H9 (cell line): ENCODE measurements at regions not wholly inside any gene's neighbourhood (a gene's known extent, or its start where the extent isn't known, plus 50 kb on each side); places are given as distances from the start of the nearest gene placed in this dataset.

ENCODE experiments used
- DNase-seq: peaks from one replicate; pipeline ENCODE4 v3.0.0-alpha.2; 2017
- H2AFZ ChIP-seq: one replicate; pipeline ENCODE4 v1.6.1; 2013; ENCODE audit warnings: mild to moderate bottlenecking, low read length, control low read depth, moderate library complexity
- H2AK5ac ChIP-seq: 2 replicates; pipeline ENCODE4 v1.6.1; 2013; ENCODE audit warnings: low read length, control low read depth, mixed read lengths; ENCODE audit not compliant: insufficient read length
- H2BK120ac ChIP-seq: one replicate; pipeline ENCODE4 v1.6.1; 2013; ENCODE audit warnings: low read depth, mild to moderate bottlenecking, low read length, control low read depth, inconsistent platforms; ENCODE audit not compliant: poor library complexity, severe bottlenecking
- H2BK12ac ChIP-seq: 2 replicates; pipeline ENCODE4 v1.6.1; 2013; ENCODE audit warnings: low read length, control low read depth, mixed read lengths, low read depth; ENCODE audit not compliant: insufficient read length
- H2BK15ac ChIP-seq: 2 replicates; pipeline ENCODE4 v1.6.1; 2013; ENCODE audit warnings: low read depth, low read length, control low read depth
- H2BK20ac ChIP-seq: one replicate; pipeline ENCODE4 v1.6.1; 2013; ENCODE audit warnings: low read depth, mild to moderate bottlenecking, low read length, control low read depth, inconsistent platforms; ENCODE audit not compliant: poor library complexity, severe bottlenecking
- H2BK5ac ChIP-seq: 2 replicates; pipeline ENCODE4 v1.6.1; 2013; ENCODE audit warnings: low read length, control low read depth, mixed read lengths; ENCODE audit not compliant: insufficient read length
- H3K14ac ChIP-seq: 2 replicates; pipeline ENCODE4 v1.6.1; 2013; ENCODE audit warnings: low read length, control low read depth; ENCODE audit not compliant: insufficient read depth
- H3K18ac ChIP-seq: 2 replicates; pipeline ENCODE4 v1.6.1; 2013; ENCODE audit warnings: low read depth, mild to moderate bottlenecking, mixed read lengths, low read length, control low read depth; ENCODE audit not compliant: insufficient read length
- H3K23ac ChIP-seq: 2 replicates; pipeline ENCODE4 v1.6.1; 2013; ENCODE audit warnings: low read length, control low read depth, mixed read lengths, low read depth; ENCODE audit not compliant: insufficient read length
- H3K23me2 ChIP-seq: 2 replicates; pipeline ENCODE4 v1.6.1; 2013; ENCODE audit warnings: low read depth, mild to moderate bottlenecking, mixed read lengths, low read length, control low read depth; ENCODE audit not compliant: insufficient read length, poor library complexity, severe bottlenecking
- H3K27ac ChIP-seq: 2 replicates; pipeline ENCODE4 v1.5.1; 2013; ENCODE audit warnings: low read length, control low read depth, mixed read lengths, low read depth; ENCODE audit not compliant: insufficient read length
- H3K27me3 ChIP-seq: 2 replicates; pipeline ENCODE4 v1.6.1; 2013; ENCODE audit warnings: low read length, control low read depth, inconsistent platforms; ENCODE audit not compliant: insufficient read depth
- H3K4ac ChIP-seq: 2 replicates; pipeline ENCODE4 v1.6.1; 2013; ENCODE audit warnings: low read depth, mild to moderate bottlenecking, control low read depth, inconsistent platforms, low read length, moderate library complexity
- H3K4me1 ChIP-seq: 2 replicates; pipeline ENCODE4 v1.6.1; 2013; ENCODE audit warnings: low read length, control low read depth, inconsistent platforms; ENCODE audit not compliant: insufficient read depth
- H3K4me2 ChIP-seq: 2 replicates; pipeline ENCODE4 v1.6.1; 2013; ENCODE audit warnings: low read length, control low read depth, mixed read lengths; ENCODE audit not compliant: insufficient read length, insufficient read depth
- H3K56ac ChIP-seq: 2 replicates; pipeline ENCODE4 v1.6.1; 2013; ENCODE audit warnings: low read depth, mild to moderate bottlenecking, mixed read lengths, low read length, control low read depth; ENCODE audit not compliant: insufficient read length
- H3K79me1 ChIP-seq: 2 replicates; pipeline ENCODE4 v1.6.1; 2013; ENCODE audit warnings: low read depth, mild to moderate bottlenecking, moderate library complexity, low read length, control low read depth, inconsistent platforms; ENCODE audit not compliant: insufficient read depth, poor library complexity, severe bottlenecking
- H3K79me2 ChIP-seq: 2 replicates; pipeline ENCODE4 v1.6.1; 2013; ENCODE audit warnings: low read length, control low read depth, inconsistent platforms; ENCODE audit not compliant: insufficient read depth
- H3K9ac ChIP-seq: 2 replicates; pipeline ENCODE4 v1.6.1; 2013; ENCODE audit warnings: low read length, control low read depth, mixed read lengths; ENCODE audit not compliant: insufficient read length; ENCODE audit errors: extremely low read depth
- H3K9me3 ChIP-seq: one replicate; pipeline ENCODE4 v1.6.1; 2013; ENCODE audit warnings: low read depth, low read length, inconsistent platforms; ENCODE audit not compliant: control insufficient read depth
- H3T11ph ChIP-seq: one replicate; pipeline ENCODE4 v1.6.1; 2013; ENCODE audit warnings: mild to moderate bottlenecking, low read length, control low read depth, inconsistent platforms
- H4K20me1 ChIP-seq: one replicate; pipeline ENCODE4 v1.6.1; 2013; ENCODE audit not compliant: control insufficient read depth, insufficient read length, insufficient read depth
- H4K5ac ChIP-seq: 2 replicates; pipeline ENCODE4 v1.6.1; 2013; ENCODE audit warnings: low read depth, mild to moderate bottlenecking, mixed read lengths, low read length, control low read depth; ENCODE audit not compliant: insufficient read length
- H4K8ac ChIP-seq: replicated peaks from 2 replicates; pipeline ENCODE4 v1.6.1; 2013; ENCODE audit warnings: low read length, control low read depth, mixed read lengths, low read depth; ENCODE audit not compliant: insufficient read length
- H4K91ac ChIP-seq: 2 replicates; pipeline ENCODE4 v1.6.1; 2013; ENCODE audit warnings: low read depth, mild to moderate bottlenecking, moderate library complexity, mixed read lengths, low read length, control low read depth; ENCODE audit not compliant: insufficient read length
- H3K27ac Mint-ChIP-seq, 3 experiments: 2 replicates in 2 of 3; 3 replicates in 1 of 3; pipeline ENCODE4 v1.8.0; 2020 to 2021; ENCODE audit warnings: mixed read lengths in 3 of 3, mild to moderate bottlenecking in 1 of 3, moderate library complexity in 1 of 3
- H3K27me3 Mint-ChIP-seq: 2 replicates; pipeline ENCODE4 v1.8.0; 2021; ENCODE audit warnings: low read depth, mild to moderate bottlenecking, moderate library complexity, mixed read lengths
- H3K36me3 Mint-ChIP-seq, 3 experiments: 2 replicates in 2 of 3; 3 replicates in 1 of 3; pipeline ENCODE4 v1.8.0; 2020 to 2021; ENCODE audit warnings: low read depth in 3 of 3, mixed read lengths in 3 of 3; ENCODE audit not compliant: insufficient read depth in 1 of 3
- H3K4me1 Mint-ChIP-seq, 2 experiments: 2 replicates each; pipeline ENCODE4 v1.8.0; 2020; ENCODE audit warnings: mixed read lengths in 2 of 2
- H3K4me3 Mint-ChIP-seq, 2 experiments: 2 replicates in 1 of 2; 3 replicates in 1 of 2; pipeline ENCODE4 v1.8.0; 2020 to 2021; ENCODE audit warnings: mild to moderate bottlenecking in 2 of 2, mixed read lengths in 2 of 2, moderate library complexity in 1 of 2
- H3K9me3 Mint-ChIP-seq, 2 experiments: 2 replicates in 1 of 2; 3 replicates in 1 of 2; pipeline ENCODE4 v1.8.0; 2020; ENCODE audit warnings: mild to moderate bottlenecking in 2 of 2, mixed read lengths in 2 of 2, moderate library complexity in 1 of 2
- WGBS: extraction: QIAGEN DNeasy Blood & Tissue Kit; methylation state at CpG from one replicate; pipeline ENCODE4 v1.1.7; 2013; ENCODE audit warnings: missing lambda C conversion rate, low lambda C conversion rate, mixed read lengths; ENCODE audit not compliant: insufficient read length; ENCODE audit errors: extremely low coverage; 5-methylcytosine and 5-hydroxymethylcytosine counted together
- TF ChIP-seq, protein P1 (sequence below): fragments of 200-600 bp; sonication (generic); conservative IDR thresholded peaks from 3 replicates; pipeline ENCODE4 v1.8.0; 2021; ENCODE audit warnings: antibody characterized with exemption, mild to moderate bottlenecking

DNA sequence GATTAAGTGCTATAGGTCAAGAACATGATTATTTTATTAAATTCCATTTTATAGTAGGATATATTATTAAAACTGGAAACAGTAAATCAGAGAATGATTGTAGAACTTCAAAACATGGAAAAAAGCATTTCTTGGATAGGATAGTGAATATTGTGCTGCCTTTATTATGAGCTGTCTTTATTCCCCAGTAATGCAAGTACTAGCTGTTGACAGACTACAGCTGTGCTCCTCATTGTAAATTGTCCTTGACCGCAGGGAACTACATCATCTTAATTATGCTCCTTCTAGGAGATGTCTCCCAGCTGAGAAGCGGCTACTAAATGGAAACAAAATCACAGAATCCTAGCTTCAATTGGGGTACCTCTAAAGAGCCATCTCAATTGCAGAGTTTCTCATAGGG, 1457.2 kb upstream of the PCDH7 start:
- Histone ChIP-seq H3K9ac (no peak overlapping the region), H2BK20ac (no peak overlapping the region), H3K56ac (no peak overlapping the region), H3K27ac (no peak overlapping the region), H3K79me1 (no peaks in the 10 kb centered on the region), H4K5ac (no peak overlapping the region), H2BK12ac (no peak overlapping the region), H4K20me1 (no peaks in the 10 kb centered on the region), H2BK15ac (no peak overlapping the region), H4K91ac (no peak overlapping the region), H2BK5ac (no peak overlapping the region), H3K9me3 (peaks cover 6% of the 10 kb centered on the region), H3K4me2 (no peak overlapping the region), H3K4ac (no peak overlapping the region), H4K8ac (no peak overlapping the region), H3K14ac (no peak overlapping the region), H3K4me1 (no peaks in the 10 kb centered on the region; the same call in 1 of the 2 replicates), H2AFZ (no peak overlapping the region), H2BK120ac (no peak overlapping the region), H3K23me2 (no peaks in the 10 kb centered on the region), H2AK5ac (no peak overlapping the region), H3K18ac (no peak overlapping the region), H3K79me2 (no peaks in the 10 kb centered on the region), H3K27me3 (no peaks in the 10 kb centered on the region), H3K23ac (no peak overlapping the region), H3T11ph (no peak overlapping the region)
- Mint-ChIP-seq H3K36me3 (peaks cover 0 to 6% (median 0%) of the 10 kb centered on the region in 3 experiments; a peak in 2 of 7 replicates), H3K9me3 (peaks cover 6 to 7% of the 10 kb centered on the region in 2 experiments; a peak in 4 of 5 replicates), H3K27ac (no peak overlapping the region), H3K4me3 (no peak overlapping the region), H3K27me3 (no peaks in the 10 kb centered on the region), H3K4me1 (peaks cover 16 to 17% of the 10 kb centered on the region in 2 experiments)
- TF ChIP-seq, protein P1, sequence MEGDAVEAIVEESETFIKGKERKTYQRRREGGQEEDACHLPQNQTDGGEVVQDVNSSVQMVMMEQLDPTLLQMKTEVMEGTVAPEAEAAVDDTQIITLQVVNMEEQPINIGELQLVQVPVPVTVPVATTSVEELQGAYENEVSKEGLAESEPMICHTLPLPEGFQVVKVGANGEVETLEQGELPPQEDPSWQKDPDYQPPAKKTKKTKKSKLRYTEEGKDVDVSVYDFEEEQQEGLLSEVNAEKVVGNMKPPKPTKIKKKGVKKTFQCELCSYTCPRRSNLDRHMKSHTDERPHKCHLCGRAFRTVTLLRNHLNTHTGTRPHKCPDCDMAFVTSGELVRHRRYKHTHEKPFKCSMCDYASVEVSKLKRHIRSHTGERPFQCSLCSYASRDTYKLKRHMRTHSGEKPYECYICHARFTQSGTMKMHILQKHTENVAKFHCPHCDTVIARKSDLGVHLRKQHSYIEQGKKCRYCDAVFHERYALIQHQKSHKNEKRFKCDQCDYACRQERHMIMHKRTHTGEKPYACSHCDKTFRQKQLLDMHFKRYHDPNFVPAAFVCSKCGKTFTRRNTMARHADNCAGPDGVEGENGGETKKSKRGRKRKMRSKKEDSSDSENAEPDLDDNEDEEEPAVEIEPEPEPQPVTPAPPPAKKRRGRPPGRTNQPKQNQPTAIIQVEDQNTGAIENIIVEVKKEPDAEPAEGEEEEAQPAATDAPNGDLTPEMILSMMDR = no peak
- DNase-seq = no peak
- WGBS = no CpG with 5 or more reads among the region's 2 CpGs
